ENCODE measurements at regions not wholly inside any gene's neighbourhood (a gene's known extent, or its start where the extent isn't known, plus 50 kb on each side); places are given as distances from the start of the nearest gene placed in this dataset.

DNA sequence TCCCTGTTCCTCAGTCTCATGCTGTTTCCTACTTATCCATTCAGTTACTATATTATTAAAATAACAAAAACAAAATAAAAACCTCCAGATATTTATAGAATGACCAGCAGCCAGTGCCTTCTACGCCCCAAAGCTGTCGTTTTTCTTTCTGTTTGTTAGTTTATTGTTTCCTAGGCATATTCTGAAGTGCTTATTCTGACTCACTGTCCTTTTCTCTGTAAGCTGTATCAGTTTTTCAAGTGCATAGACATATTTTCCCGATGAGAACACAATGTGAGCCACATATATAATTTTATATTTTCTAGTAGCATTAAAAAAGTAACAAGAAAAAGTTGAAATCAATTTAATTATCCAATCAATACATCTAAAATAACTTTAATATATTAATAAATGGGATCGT is 2158.6 kb upstream of the TENM3 start:
- H4K91ac ChIP-seq (ENCODE audit: low read length): no peak overlapping the region
- H3K36me3 ChIP-seq (ENCODE audit: control insufficient read depth in 1 of 2, insufficient read depth in 2 of 2, low read depth in 1 of 2, low read length in 2 of 2): no peaks in the 10 kb centered on the region
- no peak overlapping the region for H3K14ac ChIP-seq (ENCODE audit: low read length in 2 of 2)
- no peak overlapping the region for H2BK12ac ChIP-seq (ENCODE audit: low read length in 2 of 2)
- H3K9me3 ChIP-seq (ENCODE audit: control insufficient read depth, low read length): no peaks in the 10 kb centered on the region
- H3K27ac ChIP-seq (ENCODE audit: low read length, poor library complexity, severe bottlenecking): no peak overlapping the region
- H2BK5ac ChIP-seq (ENCODE audit: low read depth, low read length, poor library complexity, severe bottlenecking): no peak overlapping the region
- H2BK15ac ChIP-seq (ENCODE audit: low read depth, poor library complexity, severe bottlenecking): no peak overlapping the region
- DNase-seq: peak; percentile 80
- no peak overlapping the region for H2AK5ac ChIP-seq (ENCODE audit: low read length, severe bottlenecking)
- H3K4me3 ChIP-seq (ENCODE audit: insufficient read depth in 1 of 2, low read depth in 1 of 2, low read length in 2 of 2): no peak overlapping the region
- peaks cover 10% of the 10 kb centered on the region for H3K79me1 ChIP-seq (replicated peaks; ENCODE audit: low read length, poor library complexity, severe bottlenecking)
- no peaks in the 10 kb centered on the region for H3K4me1 ChIP-seq (ENCODE audit: control insufficient read depth, insufficient read depth, low read depth, low read length)
- H4K8ac ChIP-seq (ENCODE audit: low read length): no peak overlapping the region
- H3K4ac ChIP-seq (ENCODE audit: low read depth in 1 of 2, low read length in 2 of 2): no peak overlapping the region
- no peaks in the 10 kb centered on the region for H3K27me3 ChIP-seq (ENCODE audit: control insufficient read depth in 1 of 2, insufficient read depth in 1 of 2, low read length in 2 of 2)
- no peak overlapping the region for H3K18ac ChIP-seq (ENCODE audit: low read depth in 1 of 2, low read length in 2 of 2)
- H2BK120ac ChIP-seq (ENCODE audit: low read depth, low read length): no peak overlapping the region
- no peak overlapping the region for H3K23ac ChIP-seq (ENCODE audit: low read length in 2 of 2)
- H2AFZ ChIP-seq (ENCODE audit: low read depth, low read length): no peak overlapping the region
- no peak overlapping the region for H3K9ac ChIP-seq (ENCODE audit: low read length)
- WGBS: 40% methylated on average over 1 of the region's 4 CpGs
- H3K4me2 ChIP-seq (ENCODE audit: low read length, poor library complexity, severe bottlenecking): no peak overlapping the region

DNA sequence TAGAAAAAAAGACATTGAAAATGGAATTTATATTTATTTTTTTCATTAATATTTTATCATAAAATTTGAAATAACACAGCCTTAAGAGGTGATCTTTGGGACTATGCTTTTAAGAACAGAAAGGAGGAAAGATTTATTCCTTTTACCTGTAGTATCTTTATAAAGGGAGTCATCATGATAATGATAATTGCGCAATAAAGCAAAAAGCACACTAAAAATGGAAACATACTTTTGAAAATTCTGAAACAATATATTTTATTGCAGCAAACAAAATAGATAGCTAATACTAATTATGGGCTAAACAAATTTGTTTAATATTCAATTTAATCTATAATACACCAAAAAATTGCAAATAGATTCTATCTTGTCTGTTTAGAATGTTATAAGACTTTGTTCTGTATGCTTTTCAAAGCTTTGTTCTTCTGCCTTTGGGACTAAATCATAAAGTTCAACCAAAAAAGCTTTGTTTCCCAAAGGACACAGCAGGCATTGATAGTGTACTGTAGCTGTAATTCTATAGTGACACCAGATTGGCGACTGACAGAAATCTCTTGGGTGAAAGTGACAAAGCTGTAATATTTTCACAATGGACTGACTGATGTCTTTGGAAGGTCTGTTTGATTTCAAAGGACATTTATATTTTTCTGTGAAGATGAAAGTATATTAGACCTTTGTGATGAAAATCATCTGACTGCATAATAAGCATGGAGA is 2156.6 kb upstream of the TENM3 start:
- Histone ChIP-seq H3K4me2 (ENCODE audit: low read length, poor library complexity, severe bottlenecking) (no peak overlapping the region), H3K9me3 (ENCODE audit: control insufficient read depth, low read length) (no peaks in the 10 kb centered on the region), H2BK12ac (ENCODE audit: low read length in 2 of 2) (no peak overlapping the region), H4K91ac (ENCODE audit: low read length) (no peak overlapping the region), H3K14ac (ENCODE audit: low read length in 2 of 2) (no peak overlapping the region), H3K36me3 (ENCODE audit: control insufficient read depth in 1 of 2, insufficient read depth in 2 of 2, low read depth in 1 of 2, low read length in 2 of 2) (no peaks in the 10 kb centered on the region), H3K4me1 (ENCODE audit: control insufficient read depth, insufficient read depth, low read depth, low read length) (no peaks in the 10 kb centered on the region), H3K9ac (ENCODE audit: low read length) (no peak overlapping the region), H2BK15ac (ENCODE audit: low read depth, poor library complexity, severe bottlenecking) (no peak overlapping the region), H3K27me3 (ENCODE audit: control insufficient read depth in 1 of 2, insufficient read depth in 1 of 2, low read length in 2 of 2) (no peaks in the 10 kb centered on the region), H3K79me1 (replicated peaks; ENCODE audit: low read length, poor library complexity, severe bottlenecking) (peaks cover 10% of the 10 kb centered on the region), H3K23ac (ENCODE audit: low read length in 2 of 2) (no peak overlapping the region), H3K4ac (ENCODE audit: low read depth in 1 of 2, low read length in 2 of 2) (no peak overlapping the region), H4K8ac (ENCODE audit: low read length) (no peak overlapping the region), H2BK120ac (ENCODE audit: low read depth, low read length) (no peak overlapping the region), H2AFZ (ENCODE audit: low read depth, low read length) (no peak overlapping the region), H3K18ac (ENCODE audit: low read depth in 1 of 2, low read length in 2 of 2) (no peak overlapping the region), H2AK5ac (ENCODE audit: low read length, severe bottlenecking) (no peak overlapping the region), H2BK5ac (ENCODE audit: low read depth, low read length, poor library complexity, severe bottlenecking) (no peak overlapping the region), H3K27ac (ENCODE audit: low read length, poor library complexity, severe bottlenecking) (no peak overlapping the region), H3K4me3 (ENCODE audit: insufficient read depth in 1 of 2, low read depth in 1 of 2, low read length in 2 of 2) (no peak overlapping the region)
- WGBS: 54% methylated on average over 1 of the region's 2 CpGs
- no peak for DNase-seq

DNA sequence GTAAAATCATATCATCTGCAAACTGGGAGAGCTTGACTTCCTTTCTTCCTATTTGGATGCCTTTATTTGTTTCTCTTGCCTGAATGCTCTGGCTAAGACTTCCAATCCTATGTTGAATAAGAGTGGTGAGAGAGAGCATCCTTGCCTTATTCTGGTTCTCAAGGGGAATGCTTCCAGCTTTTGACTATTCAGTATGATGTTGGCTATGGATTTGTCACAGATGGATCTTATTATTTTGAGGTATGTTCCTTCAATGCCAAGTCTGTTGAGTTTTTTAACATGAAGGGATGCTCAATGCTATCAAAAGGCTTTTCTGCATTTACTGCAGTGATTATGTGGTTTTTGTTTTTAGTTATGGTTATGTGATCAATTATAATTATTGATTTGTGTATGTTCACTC is 2144.6 kb upstream of the TENM3 start:
- Histone ChIP-seq H4K91ac (ENCODE audit: low read length) (no peak overlapping the region), H3K9ac (ENCODE audit: low read length) (no peak overlapping the region), H3K4me3 (ENCODE audit: insufficient read depth in 1 of 2, low read depth in 1 of 2, low read length in 2 of 2) (no peak overlapping the region), H2BK120ac (ENCODE audit: low read depth, low read length) (no peak overlapping the region), H2AK5ac (ENCODE audit: low read length, severe bottlenecking) (no peak overlapping the region), H2AFZ (ENCODE audit: low read depth, low read length) (no peak overlapping the region), H3K23ac (ENCODE audit: low read length in 2 of 2) (no peak overlapping the region), H3K4me1 (ENCODE audit: control insufficient read depth, insufficient read depth, low read depth, low read length) (no peaks in the 10 kb centered on the region), H4K8ac (ENCODE audit: low read length) (no peak overlapping the region), H3K36me3 (ENCODE audit: control insufficient read depth in 1 of 2, insufficient read depth in 2 of 2, low read depth in 1 of 2, low read length in 2 of 2) (peaks cover 0 to 2% of the 10 kb centered on the region in 2 experiments), H2BK5ac (ENCODE audit: low read depth, low read length, poor library complexity, severe bottlenecking) (no peak overlapping the region), H3K4me2 (ENCODE audit: low read length, poor library complexity, severe bottlenecking) (no peak overlapping the region), H3K18ac (ENCODE audit: low read depth in 1 of 2, low read length in 2 of 2) (no peak overlapping the region), H3K4ac (ENCODE audit: low read depth in 1 of 2, low read length in 2 of 2) (no peak overlapping the region), H3K9me3 (ENCODE audit: control insufficient read depth, low read length) (no peaks in the 10 kb centered on the region), H3K27me3 (ENCODE audit: control insufficient read depth in 1 of 2, insufficient read depth in 1 of 2, low read length in 2 of 2) (no peaks in the 10 kb centered on the region), H3K14ac (ENCODE audit: low read length in 2 of 2) (no peak overlapping the region), H3K27ac (ENCODE audit: low read length, poor library complexity, severe bottlenecking) (no peak overlapping the region), H2BK15ac (ENCODE audit: low read depth, poor library complexity, severe bottlenecking) (no peak overlapping the region), H2BK12ac (ENCODE audit: low read length in 2 of 2) (no peak overlapping the region), H3K79me1 (replicated peaks; ENCODE audit: low read length, poor library complexity, severe bottlenecking) (peaks cover 24% of the 10 kb centered on the region)
- DNase-seq: no peak

DNA sequence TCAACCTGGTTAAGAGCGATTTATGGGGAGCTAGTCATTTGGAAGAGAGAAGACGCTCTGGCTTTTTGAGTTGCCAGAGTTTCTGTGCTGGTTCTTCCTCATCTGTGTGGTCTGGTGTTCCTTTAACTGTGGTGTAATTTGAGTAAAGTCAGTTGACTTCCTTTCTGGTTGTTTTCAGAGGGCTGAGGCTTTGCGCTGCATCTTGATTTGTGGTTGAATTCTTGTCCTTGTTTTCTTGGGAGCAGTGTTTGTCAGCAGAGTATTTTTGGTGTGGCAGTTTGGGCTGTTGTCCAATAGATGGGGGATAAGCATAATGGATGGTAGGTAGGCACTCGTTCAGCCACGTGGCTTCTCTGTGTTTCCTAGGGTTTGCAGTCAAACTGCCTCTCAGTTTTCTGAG is 2143.2 kb upstream of the TENM3 start:
- no peak overlapping the region for H3K14ac ChIP-seq (ENCODE audit: low read length in 2 of 2)
- 73% methylated on average over 5 of the region's 5 CpGs for WGBS
- H3K27ac ChIP-seq (ENCODE audit: low read length, poor library complexity, severe bottlenecking): no peak overlapping the region
- no peak overlapping the region for H3K18ac ChIP-seq (ENCODE audit: low read depth in 1 of 2, low read length in 2 of 2)
- H2AK5ac ChIP-seq (ENCODE audit: low read length, severe bottlenecking): no peak overlapping the region
- H2BK12ac ChIP-seq (ENCODE audit: low read length in 2 of 2): no peak overlapping the region
- no peak overlapping the region for H2BK120ac ChIP-seq (ENCODE audit: low read depth, low read length)
- H3K9me3 ChIP-seq (ENCODE audit: control insufficient read depth, low read length): no peaks in the 10 kb centered on the region
- H2BK15ac ChIP-seq (ENCODE audit: low read depth, poor library complexity, severe bottlenecking): no peak overlapping the region
- H3K23ac ChIP-seq (ENCODE audit: low read length in 2 of 2): no peak overlapping the region
- H3K27me3 ChIP-seq (ENCODE audit: control insufficient read depth in 1 of 2, insufficient read depth in 1 of 2, low read length in 2 of 2): no peaks in the 10 kb centered on the region
- no peak overlapping the region for H3K4ac ChIP-seq (ENCODE audit: low read depth in 1 of 2, low read length in 2 of 2)
- H4K8ac ChIP-seq (ENCODE audit: low read length): no peak overlapping the region
- peaks cover 23% of the 10 kb centered on the region for H3K79me1 ChIP-seq (replicated peaks; ENCODE audit: low read length, poor library complexity, severe bottlenecking)
- H3K4me1 ChIP-seq (ENCODE audit: control insufficient read depth, insufficient read depth, low read depth, low read length): no peaks in the 10 kb centered on the region
- peak; percentile 6 for DNase-seq
- no peak overlapping the region for H3K4me3 ChIP-seq (ENCODE audit: insufficient read depth in 1 of 2, low read depth in 1 of 2, low read length in 2 of 2)
- H3K9ac ChIP-seq (ENCODE audit: low read length): no peak overlapping the region
- H4K91ac ChIP-seq (ENCODE audit: low read length): no peak overlapping the region
- H2AFZ ChIP-seq (ENCODE audit: low read depth, low read length): no peak overlapping the region
- H3K4me2 ChIP-seq (ENCODE audit: low read length, poor library complexity, severe bottlenecking): no peak overlapping the region
- peaks cover 0 to 2% of the 10 kb centered on the region in 2 experiments for H3K36me3 ChIP-seq (ENCODE audit: control insufficient read depth in 1 of 2, insufficient read depth in 2 of 2, low read depth in 1 of 2, low read length in 2 of 2)
- H2BK5ac ChIP-seq (ENCODE audit: low read depth, low read length, poor library complexity, severe bottlenecking): no peak overlapping the region

All from mesenchymal stem cell (in vitro differentiated cells and primary cell).